ENCODE measurements at regions not wholly inside any gene's neighbourhood (a gene's known extent, or its start where the extent isn't known, plus 50 kb on each side); places are given as distances from the start of the nearest gene placed in this dataset.

- no peaks in the 10 kb centered on the region for H3K4me1 ChIP-seq (ENCODE audit: control insufficient read depth, insufficient read depth, low read length)
- DNase-seq (peak; percentile 33 to 64 (median 58)), ATAC-seq (peak; percentile 48 to 63)
- no peaks in the 10 kb centered on the region for H3K9me3 ChIP-seq (ENCODE audit: control insufficient read depth, low read length)
- 46% methylated on average over 7 of the region's 7 CpGs for WGBS
- no peak overlapping the region for H3K4me3 ChIP-seq (ENCODE audit: low read length)
- intact Hi-C loops (cut with DNase I), result no loop called here
- no peak overlapping the region for H3K27ac ChIP-seq (ENCODE audit: low read length)
- no peaks in the 10 kb centered on the region for H3K27me3 ChIP-seq (ENCODE audit: control insufficient read depth, insufficient read depth)
These were observed 88.1 kb upstream of the ZEB2 start for GRCh38 chr2:144607891-144608521.

DNA sequence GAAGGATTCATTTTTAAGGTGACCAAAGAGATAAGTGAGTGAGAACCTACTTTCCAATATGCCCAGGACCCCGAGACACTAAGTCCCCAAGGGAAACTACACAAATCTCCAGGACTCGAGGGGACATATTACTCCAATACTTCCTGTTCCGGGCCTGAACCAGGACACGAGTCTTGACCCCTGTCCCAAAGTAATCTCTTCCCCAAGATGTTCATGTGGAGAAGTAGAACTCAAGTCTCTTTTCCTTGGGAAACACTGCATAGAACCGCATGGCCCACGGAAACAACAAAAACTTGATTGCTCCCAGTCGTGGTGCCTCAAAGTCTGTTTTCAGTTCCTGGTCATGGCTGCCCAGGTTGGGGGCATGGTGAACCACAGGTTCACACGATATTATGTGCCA lies 87.2 kb upstream of the ZEB2 start:
- H3K27ac ChIP-seq (ENCODE audit: low read length), result peak overlapping the region; percentile 70
- WGBS, result 88% methylated on average over 8 of the region's 8 CpGs
- H3K4me1 ChIP-seq (ENCODE audit: control insufficient read depth, insufficient read depth, low read length), result no peaks in the 10 kb centered on the region
- no peaks in the 10 kb centered on the region for H3K9me3 ChIP-seq (ENCODE audit: control insufficient read depth, low read length)
- H3K27me3 ChIP-seq (ENCODE audit: control insufficient read depth, insufficient read depth), result no peaks in the 10 kb centered on the region
- ATAC-seq (no peak), DNase-seq (no peak)
- intact Hi-C loops (cut with DNase I), result no loop called here
- no peak overlapping the region for H3K4me3 ChIP-seq (ENCODE audit: low read length)

DNA sequence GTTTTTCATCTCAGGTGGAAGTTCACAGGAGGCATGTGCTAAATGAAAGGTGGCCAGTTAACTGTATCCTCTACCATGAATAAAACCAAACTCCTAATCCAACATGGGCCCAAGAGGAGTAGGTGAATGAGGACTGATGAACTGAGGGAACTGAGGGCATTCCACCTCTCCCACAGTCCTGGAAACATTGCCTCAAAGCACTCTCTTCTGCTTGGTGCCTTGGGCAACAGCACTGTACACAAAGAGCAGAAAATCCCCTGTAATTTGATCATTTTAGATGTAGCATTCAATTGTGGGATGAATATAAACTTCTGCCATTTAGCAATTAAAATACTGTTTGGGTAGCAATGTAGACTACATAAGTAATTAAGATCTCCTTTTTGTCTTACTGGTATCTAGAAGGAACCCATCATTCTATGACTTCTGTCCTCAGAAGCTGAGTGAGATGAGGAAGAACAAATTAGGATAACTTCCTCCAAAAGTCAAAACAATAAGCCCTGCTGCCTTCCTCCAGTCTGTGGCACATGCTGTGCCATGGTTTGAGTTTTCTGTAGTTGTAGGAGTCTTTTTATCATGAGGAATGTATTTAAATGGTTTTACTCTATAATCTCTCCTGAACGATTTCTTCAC lies 86.7 kb upstream of the ZEB2 start:
- no peaks in the 10 kb centered on the region for H3K9me3 ChIP-seq (ENCODE audit: control insufficient read depth, low read length)
- DNase-seq (no peak), ATAC-seq (peak; percentile 40 to 48)
- WGBS, result 76% methylated on average over 1 of the region's 1 CpG
- intact Hi-C loops (cut with DNase I), result no loop called here
- peak overlapping the region; percentile 10 for H3K27ac ChIP-seq (ENCODE audit: low read length)
- no peaks in the 10 kb centered on the region for H3K4me1 ChIP-seq (ENCODE audit: control insufficient read depth, insufficient read depth, low read length)
- no peaks in the 10 kb centered on the region for H3K27me3 ChIP-seq (ENCODE audit: control insufficient read depth, insufficient read depth)
- H3K4me3 ChIP-seq (ENCODE audit: low read length), result no peak overlapping the region

DNA sequence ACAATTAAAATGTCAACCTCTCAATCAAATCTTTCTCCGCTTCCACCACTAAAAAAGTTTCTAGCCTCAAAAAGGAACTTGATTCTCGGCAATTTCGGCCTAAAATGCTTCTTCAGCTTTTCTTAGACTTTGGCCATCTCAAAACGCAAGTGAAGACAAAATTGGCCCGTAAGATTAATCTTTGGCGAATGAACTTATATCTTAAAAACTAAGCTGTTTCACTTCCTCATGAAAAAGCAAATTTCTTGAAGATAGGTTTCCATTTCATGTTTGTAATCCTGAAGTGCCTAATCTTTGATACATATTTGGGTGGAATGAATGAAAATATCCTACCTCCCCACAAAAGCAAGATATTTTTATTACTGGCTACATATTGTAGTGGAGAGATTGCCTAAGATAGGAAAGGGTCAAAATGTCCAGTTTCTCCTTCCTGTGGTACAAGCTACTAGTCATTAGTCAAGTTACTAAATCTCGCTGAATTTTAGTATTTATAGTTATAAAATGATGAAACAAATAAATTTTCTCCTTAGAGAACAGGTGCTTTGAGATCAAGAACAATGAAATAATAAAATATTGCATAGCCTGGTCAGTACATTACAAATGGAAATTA lies 85.4 kb upstream of the ZEB2 start:
- DNase-seq (no peak), ATAC-seq (no peak)
- whole genome bisulfite sequencing, result 88% methylated on average over 7 of the region's 7 CpGs
- Histone ChIP-seq H3K4me1 (ENCODE audit: control insufficient read depth, insufficient read depth, low read length) (no peaks in the 10 kb centered on the region), H3K27ac (ENCODE audit: low read length) (no peak overlapping the region), H3K9me3 (ENCODE audit: control insufficient read depth, low read length) (no peaks in the 10 kb centered on the region), H3K27me3 (ENCODE audit: control insufficient read depth, insufficient read depth) (no peaks in the 10 kb centered on the region), H3K4me3 (ENCODE audit: low read length) (no peak overlapping the region)
- intact Hi-C loops (cut with DNase I), result no loop called here

- no peaks in the 10 kb centered on the region for H3K4me1 ChIP-seq (ENCODE audit: control insufficient read depth, insufficient read depth, low read length)
- DNase-seq, result no peak
- no peak for ATAC-seq
- intact Hi-C loops (cut with DNase I), result no loop called here
- no peak overlapping the region for H3K4me3 ChIP-seq (ENCODE audit: low read length)
- WGBS, result 90% methylated on average over 2 of the region's 2 CpGs
- H3K27me3 ChIP-seq (ENCODE audit: control insufficient read depth, insufficient read depth), result no peaks in the 10 kb centered on the region
- no peaks in the 10 kb centered on the region for H3K9me3 ChIP-seq (ENCODE audit: control insufficient read depth, low read length)
- H3K27ac ChIP-seq (ENCODE audit: low read length), result no peak overlapping the region
These were observed 83.4 kb upstream of the ZEB2 start for GRCh38 chr2:144603334-144603733.

GRCh38 chr2:144598906-144599305 lies 79.0 kb upstream of the ZEB2 start:
- Histone ChIP-seq H3K27me3 (ENCODE audit: control insufficient read depth, insufficient read depth) (no peaks in the 10 kb centered on the region), H3K27ac (ENCODE audit: low read length) (no peak overlapping the region), H3K4me3 (ENCODE audit: low read length) (no peak overlapping the region), H3K9me3 (ENCODE audit: control insufficient read depth, low read length) (no peaks in the 10 kb centered on the region), H3K4me1 (ENCODE audit: control insufficient read depth, insufficient read depth, low read length) (peaks cover 5% of the 10 kb centered on the region)
- ATAC-seq (no peak), DNase-seq (no peak)
- intact Hi-C loops (cut with DNase I), result no loop called here
- WGBS, result 74% methylated on average over 5 of the region's 5 CpGs

DNA sequence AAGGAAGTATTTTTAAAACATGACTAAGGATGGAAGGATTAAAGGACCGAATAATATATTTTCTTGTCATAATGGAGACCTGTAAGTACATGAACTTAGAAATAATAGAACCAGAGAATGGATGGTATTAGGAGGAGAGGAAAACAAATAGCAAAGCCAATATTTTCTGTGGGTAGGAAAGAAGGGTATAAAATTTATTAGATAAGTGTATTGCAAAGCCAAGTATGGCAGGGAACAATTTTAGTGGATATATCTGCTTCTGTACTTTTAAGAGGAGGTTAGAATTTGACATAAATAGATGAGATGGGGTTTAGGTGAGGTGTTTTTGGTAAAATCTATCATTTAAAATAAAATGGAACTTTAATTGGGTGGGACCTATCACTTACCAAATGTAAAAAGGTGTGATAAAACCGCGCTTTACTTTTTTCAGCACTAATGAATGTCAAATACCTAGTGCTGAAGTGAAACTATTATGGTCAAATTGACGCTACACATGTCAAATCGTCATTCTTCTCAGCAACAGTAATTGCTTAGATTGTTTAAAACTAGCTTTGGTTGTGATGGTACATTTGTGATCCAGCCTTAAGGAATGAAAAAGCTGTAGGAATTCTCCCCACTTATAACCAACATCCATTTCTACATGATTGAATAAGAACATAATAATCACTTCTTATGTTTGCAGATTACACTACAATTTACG lies 78.1 kb upstream of the ZEB2 start:
- no peak overlapping the region for H3K4me3 ChIP-seq (ENCODE audit: low read length)
- intact Hi-C loops (cut with DNase I), result no loop called here
- H3K27me3 ChIP-seq (ENCODE audit: control insufficient read depth, insufficient read depth), result no peaks in the 10 kb centered on the region
- H3K4me1 ChIP-seq (ENCODE audit: control insufficient read depth, insufficient read depth, low read length), result peaks cover 5% of the 10 kb centered on the region
- WGBS, result 80% methylated on average over 6 of the region's 6 CpGs
- no peak overlapping the region for H3K27ac ChIP-seq (ENCODE audit: low read length)
- DNase-seq, result no peak
- no peaks in the 10 kb centered on the region for H3K9me3 ChIP-seq (ENCODE audit: control insufficient read depth, low read length)
- no peak for ATAC-seq

DNA sequence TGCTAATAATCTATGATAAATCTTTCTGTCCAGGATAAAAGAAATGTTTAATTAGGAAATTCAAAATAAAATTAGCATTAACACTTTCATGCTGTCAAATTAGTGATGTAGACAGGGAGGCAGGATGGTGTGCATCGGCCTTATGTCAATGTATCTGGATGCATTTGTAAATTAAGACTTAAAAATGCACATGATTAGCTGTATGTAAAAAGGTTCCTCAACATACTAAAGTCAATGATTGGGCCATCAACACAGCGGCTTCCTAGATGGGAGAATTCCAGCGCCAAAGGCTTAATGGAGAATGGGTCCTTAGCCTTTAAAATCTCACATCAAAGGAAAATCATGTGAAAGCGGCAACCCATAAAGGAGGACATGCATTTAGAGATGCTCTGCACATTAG lies 77.5 kb upstream of the ZEB2 start:
- intact Hi-C loops (cut with DNase I), result no loop called here
- no peak overlapping the region for H3K27ac ChIP-seq (ENCODE audit: low read length)
- H3K9me3 ChIP-seq (ENCODE audit: control insufficient read depth, low read length), result no peaks in the 10 kb centered on the region
- no peaks in the 10 kb centered on the region for H3K27me3 ChIP-seq (ENCODE audit: control insufficient read depth, insufficient read depth)
- H3K4me3 ChIP-seq (ENCODE audit: low read length), result no peak overlapping the region
- DNase-seq, result no peak
- H3K4me1 ChIP-seq (ENCODE audit: control insufficient read depth, insufficient read depth, low read length), result peaks cover 5% of the 10 kb centered on the region
- no peak for ATAC-seq
- WGBS, result 72% methylated on average over 4 of the region's 4 CpGs

GRCh38 chr2:144596073-144596871 lies 76.4 kb upstream of the ZEB2 start:
- 38% methylated on average over 9 of the region's 9 CpGs for WGBS
- Histone ChIP-seq H3K4me1 (ENCODE audit: control insufficient read depth, insufficient read depth, low read length) (peaks cover 5% of the 10 kb centered on the region), H3K9me3 (ENCODE audit: control insufficient read depth, low read length) (no peaks in the 10 kb centered on the region), H3K4me3 (ENCODE audit: low read length) (peak overlapping the region; percentile 18), H3K27ac (ENCODE audit: low read length) (peak overlapping the region; percentile 68), H3K27me3 (ENCODE audit: control insufficient read depth, insufficient read depth) (no peaks in the 10 kb centered on the region)
- intact Hi-C loops (cut with DNase I), result no loop called here
- ATAC-seq (peak; percentile 61 to 84), DNase-seq (no peak)

- WGBS, result 76% methylated on average over 4 of the region's 4 CpGs
- Histone ChIP-seq H3K27me3 (ENCODE audit: control insufficient read depth, insufficient read depth) (no peaks in the 10 kb centered on the region), H3K9me3 (ENCODE audit: control insufficient read depth, low read length) (no peaks in the 10 kb centered on the region), H3K4me3 (ENCODE audit: low read length) (peak overlapping the region; percentile 18), H3K27ac (ENCODE audit: low read length) (peak overlapping the region; percentile 68), H3K4me1 (ENCODE audit: control insufficient read depth, insufficient read depth, low read length) (peaks cover 5% of the 10 kb centered on the region)
- ATAC-seq (no peak), DNase-seq (no peak)
- intact Hi-C loops (cut with DNase I), result no loop called here
These were observed 75.8 kb upstream of the ZEB2 start for GRCh38 chr2:144595686-144596072.
